Hepatocyte (in vitro differentiated cells): ENCODE measurements at regions not wholly inside any gene's neighbourhood (a gene's known extent, or its start where the extent isn't known, plus 50 kb on each side); places are given as distances from the start of the nearest gene placed in this dataset.

Experiments used
- EZH2 ChIP-seq: fragments of 200-600 bp; sonication (generic); IDR thresholded peaks from 2 replicates; pipeline ENCODE4 v1.6.1; 2016; ENCODE audit warnings: antibody characterized with exemption, mild to moderate bottlenecking, borderline replicate concordance
- EZH2phosphoT487 ChIP-seq: fragments of 200-600 bp; sonication (generic); IDR thresholded peaks from one replicate; pipeline ENCODE4 v1.6.1; 2018; ENCODE audit warnings: antibody characterized with exemption, mild to moderate bottlenecking, low read depth, moderate library complexity; ENCODE audit not compliant: unreplicated experiment, severe bottlenecking
- TF ChIP-seq, protein P1 (sequence below): fragments of 200-600 bp; sonication (generic); IDR thresholded peaks from 2 replicates; pipeline ENCODE4 v1.5.1; 2016; ENCODE audit warnings: antibody characterized with exemption, mild to moderate bottlenecking; ENCODE audit not compliant: poor library complexity

DNA sequence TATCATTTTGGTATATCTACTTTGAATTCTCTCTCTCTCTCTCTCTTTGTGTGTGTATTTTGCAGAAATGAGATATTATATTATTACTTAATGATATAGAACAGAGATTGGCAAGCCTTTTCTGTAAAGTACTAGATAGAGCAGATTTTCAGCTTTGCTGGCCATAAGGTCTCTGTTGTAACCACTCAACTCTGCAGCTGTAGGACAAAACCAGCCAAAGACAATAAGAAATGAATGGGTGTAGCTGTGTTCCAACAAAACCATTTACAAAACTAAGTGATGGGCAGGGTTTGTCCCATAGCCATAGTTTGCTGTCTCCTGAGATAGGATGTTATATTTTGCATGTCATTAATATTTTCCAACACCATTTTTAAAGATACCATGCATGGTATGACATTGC lies 91.2 kb upstream of the TSHZ2 start:
- TF ChIP-seq, protein P1, sequence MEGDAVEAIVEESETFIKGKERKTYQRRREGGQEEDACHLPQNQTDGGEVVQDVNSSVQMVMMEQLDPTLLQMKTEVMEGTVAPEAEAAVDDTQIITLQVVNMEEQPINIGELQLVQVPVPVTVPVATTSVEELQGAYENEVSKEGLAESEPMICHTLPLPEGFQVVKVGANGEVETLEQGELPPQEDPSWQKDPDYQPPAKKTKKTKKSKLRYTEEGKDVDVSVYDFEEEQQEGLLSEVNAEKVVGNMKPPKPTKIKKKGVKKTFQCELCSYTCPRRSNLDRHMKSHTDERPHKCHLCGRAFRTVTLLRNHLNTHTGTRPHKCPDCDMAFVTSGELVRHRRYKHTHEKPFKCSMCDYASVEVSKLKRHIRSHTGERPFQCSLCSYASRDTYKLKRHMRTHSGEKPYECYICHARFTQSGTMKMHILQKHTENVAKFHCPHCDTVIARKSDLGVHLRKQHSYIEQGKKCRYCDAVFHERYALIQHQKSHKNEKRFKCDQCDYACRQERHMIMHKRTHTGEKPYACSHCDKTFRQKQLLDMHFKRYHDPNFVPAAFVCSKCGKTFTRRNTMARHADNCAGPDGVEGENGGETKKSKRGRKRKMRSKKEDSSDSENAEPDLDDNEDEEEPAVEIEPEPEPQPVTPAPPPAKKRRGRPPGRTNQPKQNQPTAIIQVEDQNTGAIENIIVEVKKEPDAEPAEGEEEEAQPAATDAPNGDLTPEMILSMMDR: no peak
- TF ChIP-seq EZH2 (no peak), EZH2phosphoT487 (no peak)
